Astrocyte (in vitro differentiated cells and primary cell): ENCODE measurements at regions not wholly inside any gene's neighbourhood (a gene's known extent, or its start where the extent isn't known, plus 50 kb on each side); places are given as distances from the start of the nearest gene placed in this dataset.

Experiments used
- DNase-seq: peaks from one replicate; pipeline ENCODE4 v3.0.0-alpha.2; 2010; ENCODE audit warnings: low read depth
- FAIRE-seq: peaks from 2 replicates; lab custom pipeline; 2011; peaks lifted over from hg19 to GRCh38; lab: Jason Lieb, UNC
- H2AFZ ChIP-seq: 2 replicates; pipeline ENCODE4 v1.6.0; 2012; ENCODE audit warnings: low read depth, low read length, inconsistent platforms
- H3K27ac ChIP-seq: 2 replicates; pipeline ENCODE4 v1.5.1; 2011; ENCODE audit warnings: low read depth, low read length, inconsistent platforms
- H3K27me3 ChIP-seq: 2 replicates; pipeline ENCODE4 v1.6.0; 2011; ENCODE audit warnings: low read length, inconsistent platforms; ENCODE audit not compliant: insufficient read depth
- H3K36me3 ChIP-seq: 2 replicates; pipeline ENCODE4 v1.5.1; 2011; ENCODE audit warnings: low read length, inconsistent platforms; ENCODE audit not compliant: insufficient read depth
- H3K4me1 ChIP-seq: 2 replicates; pipeline ENCODE4 v1.5.1; 2011; ENCODE audit warnings: low read length, inconsistent platforms; ENCODE audit not compliant: insufficient read depth
- H3K4me2 ChIP-seq: 2 replicates; pipeline ENCODE4 v1.6.0; 2012; ENCODE audit warnings: low read length, inconsistent platforms
- H3K4me3 ChIP-seq: 2 replicates; pipeline ENCODE4 v1.5.1; 2011; ENCODE audit warnings: low read depth, mild to moderate bottlenecking, low read length, inconsistent platforms; ENCODE audit not compliant: insufficient read depth
- H3K79me2 ChIP-seq: 2 replicates; pipeline ENCODE4 v1.6.0; 2012; ENCODE audit warnings: mild to moderate bottlenecking, low read length, inconsistent platforms; ENCODE audit not compliant: insufficient read depth
- H3K9ac ChIP-seq: 2 replicates; pipeline ENCODE4 v1.6.0; 2012; ENCODE audit warnings: mild to moderate bottlenecking, low read length, inconsistent platforms
- H3K9me3 ChIP-seq: 2 replicates; pipeline ENCODE4 v1.5.1; 2012; ENCODE audit warnings: low read depth, mild to moderate bottlenecking, low read length, inconsistent platforms; ENCODE audit not compliant: insufficient read depth
- H4K20me1 ChIP-seq: 2 replicates; pipeline ENCODE4 v1.6.0; 2012; ENCODE audit warnings: low read length, inconsistent platforms; ENCODE audit not compliant: insufficient read depth
- H3K27ac Mint-ChIP-seq: one replicate; pipeline ENCODE4 v1.8.0; 2021; ENCODE audit warnings: mild to moderate bottlenecking, mixed read lengths; ENCODE audit not compliant: unreplicated experiment
- H3K27me3 Mint-ChIP-seq: one replicate; pipeline ENCODE4 v1.8.0; 2021; ENCODE audit warnings: low read depth, mixed read lengths; ENCODE audit not compliant: unreplicated experiment
- H3K36me3 Mint-ChIP-seq: one replicate; pipeline ENCODE4 v1.8.0; 2021; ENCODE audit warnings: low read depth, mixed read lengths; ENCODE audit not compliant: unreplicated experiment
- H3K4me1 Mint-ChIP-seq: one replicate; pipeline ENCODE4 v1.8.0; 2021; ENCODE audit warnings: low read depth, mixed read lengths; ENCODE audit not compliant: unreplicated experiment
- H3K4me3 Mint-ChIP-seq: one replicate; pipeline ENCODE4 v1.8.0; 2021; ENCODE audit warnings: mild to moderate bottlenecking, moderate library complexity, mixed read lengths; ENCODE audit not compliant: unreplicated experiment
- H3K9me3 Mint-ChIP-seq: one replicate; pipeline ENCODE4 v1.8.0; 2021; ENCODE audit warnings: mild to moderate bottlenecking, mixed read lengths; ENCODE audit not compliant: unreplicated experiment
- EZH2 ChIP-seq: IDR thresholded peaks from 2 replicates; pipeline ENCODE4 v1.6.1; 2012; ENCODE audit warnings: mild to moderate bottlenecking, low read length, inconsistent platforms; ENCODE audit not compliant: insufficient read depth
- TF ChIP-seq, protein P1 (sequence below): IDR thresholded peaks from 2 replicates; pipeline ENCODE4 v1.5.1; 2011; ENCODE audit warnings: low read depth, mild to moderate bottlenecking, inconsistent platforms, low read length, moderate library complexity; ENCODE audit not compliant: insufficient read depth

DNA sequence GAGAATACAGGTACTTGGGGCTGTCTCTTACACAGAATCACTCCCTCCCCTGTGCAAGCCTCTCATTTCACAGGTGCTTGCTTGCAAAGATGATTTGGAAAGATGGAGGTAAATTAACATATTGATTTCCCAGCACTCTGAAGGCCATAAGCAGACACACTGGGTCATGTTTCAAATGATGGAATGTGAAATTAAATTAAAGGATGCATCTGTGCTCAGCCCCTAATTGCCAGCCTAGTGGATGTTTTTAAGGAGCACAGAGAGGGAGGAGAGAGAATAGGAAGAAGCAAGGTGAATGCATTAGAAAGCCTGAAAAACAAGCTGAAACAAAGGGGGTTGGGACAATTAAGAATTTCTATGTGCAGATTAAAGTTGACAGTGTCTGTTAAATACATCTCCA, 96.1 kb upstream of the GRIP1 start:
- Mint-ChIP-seq H3K36me3 (no peaks in the 10 kb centered on the region), H3K27ac (no peak overlapping the region), H3K9me3 (no peaks in the 10 kb centered on the region), H3K27me3 (no peaks in the 10 kb centered on the region), H3K4me1 (peaks cover 5% of the 10 kb centered on the region), H3K4me3 (no peak overlapping the region)
- Histone ChIP-seq H3K27me3 (no peaks in the 10 kb centered on the region), H4K20me1 (no peaks in the 10 kb centered on the region), H3K4me3 (no peak overlapping the region), H3K79me2 (no peaks in the 10 kb centered on the region), H3K9ac (no peak overlapping the region), H2AFZ (no peak overlapping the region), H3K27ac (no peak overlapping the region), H3K4me1 (no peaks in the 10 kb centered on the region), H3K9me3 (no peaks in the 10 kb centered on the region), H3K4me2 (no peak overlapping the region), H3K36me3 (no peaks in the 10 kb centered on the region)
- FAIRE-seq (no peak), DNase-seq (no peak)
- TF ChIP-seq, protein P1, sequence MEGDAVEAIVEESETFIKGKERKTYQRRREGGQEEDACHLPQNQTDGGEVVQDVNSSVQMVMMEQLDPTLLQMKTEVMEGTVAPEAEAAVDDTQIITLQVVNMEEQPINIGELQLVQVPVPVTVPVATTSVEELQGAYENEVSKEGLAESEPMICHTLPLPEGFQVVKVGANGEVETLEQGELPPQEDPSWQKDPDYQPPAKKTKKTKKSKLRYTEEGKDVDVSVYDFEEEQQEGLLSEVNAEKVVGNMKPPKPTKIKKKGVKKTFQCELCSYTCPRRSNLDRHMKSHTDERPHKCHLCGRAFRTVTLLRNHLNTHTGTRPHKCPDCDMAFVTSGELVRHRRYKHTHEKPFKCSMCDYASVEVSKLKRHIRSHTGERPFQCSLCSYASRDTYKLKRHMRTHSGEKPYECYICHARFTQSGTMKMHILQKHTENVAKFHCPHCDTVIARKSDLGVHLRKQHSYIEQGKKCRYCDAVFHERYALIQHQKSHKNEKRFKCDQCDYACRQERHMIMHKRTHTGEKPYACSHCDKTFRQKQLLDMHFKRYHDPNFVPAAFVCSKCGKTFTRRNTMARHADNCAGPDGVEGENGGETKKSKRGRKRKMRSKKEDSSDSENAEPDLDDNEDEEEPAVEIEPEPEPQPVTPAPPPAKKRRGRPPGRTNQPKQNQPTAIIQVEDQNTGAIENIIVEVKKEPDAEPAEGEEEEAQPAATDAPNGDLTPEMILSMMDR: no peak
- no peak for TF ChIP-seq EZH2

DNA sequence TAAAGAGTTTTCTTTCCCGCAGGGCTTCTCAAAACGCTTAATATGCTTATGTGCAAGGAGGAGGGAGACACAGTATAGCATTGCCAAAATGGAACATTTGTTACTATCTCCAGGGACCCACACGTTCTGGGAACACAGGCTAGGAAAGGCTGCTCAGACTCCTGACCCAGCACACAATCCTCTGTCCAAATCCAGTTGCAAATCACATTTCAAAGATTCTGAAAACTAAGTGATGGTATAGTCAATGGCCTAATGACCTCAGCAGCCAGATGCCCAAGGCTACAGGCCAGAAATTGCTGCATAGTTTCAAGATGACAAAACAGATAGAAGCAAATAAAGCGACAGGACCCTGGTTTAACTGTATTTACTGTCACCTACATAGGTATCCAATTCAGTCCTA, 97.0 kb upstream of the GRIP1 start:
- DNase-seq (no peak), FAIRE-seq (no peak)
- Mint-ChIP-seq H3K9me3 (no peaks in the 10 kb centered on the region), H3K4me1 (peaks cover 5% of the 10 kb centered on the region), H3K4me3 (no peak overlapping the region), H3K27me3 (no peaks in the 10 kb centered on the region), H3K27ac (no peak overlapping the region), H3K36me3 (no peaks in the 10 kb centered on the region)
- Histone ChIP-seq H3K9ac (no peak overlapping the region), H3K4me1 (no peaks in the 10 kb centered on the region), H3K36me3 (no peaks in the 10 kb centered on the region), H3K79me2 (no peaks in the 10 kb centered on the region), H3K4me2 (no peak overlapping the region), H2AFZ (no peak overlapping the region), H3K27me3 (no peaks in the 10 kb centered on the region), H3K9me3 (no peaks in the 10 kb centered on the region), H3K27ac (no peak overlapping the region), H4K20me1 (no peaks in the 10 kb centered on the region), H3K4me3 (no peak overlapping the region)
- TF ChIP-seq, protein P1: no peak
- TF ChIP-seq EZH2: no peak

DNA sequence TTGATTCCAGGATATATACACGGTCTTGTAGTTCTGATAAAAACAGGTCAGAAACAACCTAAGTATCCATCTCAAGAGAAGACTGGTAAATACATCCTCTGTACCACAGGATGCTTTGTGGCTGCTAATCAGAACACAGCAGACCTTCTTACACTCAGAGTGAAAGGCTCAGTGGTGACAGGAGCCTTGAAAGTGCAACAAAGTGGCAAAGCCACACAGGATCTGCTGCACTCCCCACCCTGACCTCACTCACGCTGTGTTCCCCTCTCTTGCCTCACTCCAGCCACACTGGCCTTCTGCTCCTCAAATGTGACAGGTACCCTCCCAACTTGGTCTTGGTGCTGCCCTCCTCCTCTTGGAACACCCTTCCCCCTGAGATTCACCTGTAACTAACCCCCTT, 98.1 kb upstream of the GRIP1 start:
- FAIRE-seq: no peak
- Mint-ChIP-seq H3K9me3 (no peaks in the 10 kb centered on the region), H3K4me1 (peaks cover 5% of the 10 kb centered on the region), H3K27ac (no peak overlapping the region), H3K36me3 (no peaks in the 10 kb centered on the region), H3K4me3 (no peak overlapping the region), H3K27me3 (no peaks in the 10 kb centered on the region)
- no peaks in the 10 kb centered on the region for H3K79me2 ChIP-seq
- no peaks in the 10 kb centered on the region for H3K4me1 ChIP-seq
- no peak overlapping the region for H3K9ac ChIP-seq
- no peak overlapping the region for H3K4me2 ChIP-seq
- TF ChIP-seq, protein P1: no peak
- no peak for TF ChIP-seq EZH2
- H3K36me3 ChIP-seq: no peaks in the 10 kb centered on the region
- H3K9me3 ChIP-seq: no peaks in the 10 kb centered on the region
- H3K27ac ChIP-seq: no peak overlapping the region
- H4K20me1 ChIP-seq: no peaks in the 10 kb centered on the region
- no peak for DNase-seq
- H3K27me3 ChIP-seq: no peaks in the 10 kb centered on the region
- no peak overlapping the region for H3K4me3 ChIP-seq
- no peak overlapping the region for H2AFZ ChIP-seq
